ENCODE measurements at regions not wholly inside any gene's neighbourhood (a gene's known extent, or its start where the extent isn't known, plus 50 kb on each side); places are given as distances from the start of the nearest gene placed in this dataset.

GRCh38 chr18:24840051-24840450 lies 379.6 kb downstream of the HRH4 start:
- no peak for DNase-seq

GRCh38 chr18:24840640-24841039 lies 380.2 kb downstream of the HRH4 start:
- DNase-seq: no peak

GRCh38 chr18:24841536-24841935 lies 381.1 kb downstream of the HRH4 start:
- DNase-seq: no peak

- no peak for DNase-seq
Measured at GRCh38 chr18:24843123-24843522, 382.7 kb downstream of the HRH4 start.

GRCh38 chr18:24846138-24846537 lies 385.7 kb downstream of the HRH4 start:
- no peak for DNase-seq

GRCh38 chr18:24850532-24850931 lies 390.1 kb downstream of the HRH4 start:
- DNase-seq: no peak

GRCh38 chr18:24853076-24853475 lies 392.6 kb downstream of the HRH4 start:
- DNase-seq: no peak

GRCh38 chr18:24860978-24861680 lies 400.7 kb downstream of the HRH4 start:
- DNase-seq: no peak

- no peak for DNase-seq
Measured at GRCh38 chr18:24862201-24862816, 401.9 kb downstream of the HRH4 start.

- no peak for DNase-seq
Measured at GRCh38 chr18:24868311-24868710, 407.9 kb downstream of the HRH4 start.

- DNase-seq: no peak
Measured at GRCh38 chr18:24868760-24869237, 408.4 kb downstream of the HRH4 start.

GRCh38 chr18:24869285-24869684 lies 408.8 kb downstream of the HRH4 start:
- no peak for DNase-seq

GRCh38 chr18:24875286-24875685 lies 414.8 kb downstream of the HRH4 start:
- no peak for DNase-seq

GRCh38 chr18:24875777-24876176 lies 415.3 kb downstream of the HRH4 start:
- DNase-seq: no peak

GRCh38 chr18:24876266-24876665 lies 415.8 kb downstream of the HRH4 start:
- no peak for DNase-seq

- DNase-seq: no peak
Measured at GRCh38 chr18:24877066-24877465, 416.6 kb downstream of the HRH4 start.

GRCh38 chr18:24877546-24877945 lies 417.1 kb downstream of the HRH4 start:
- DNase-seq: no peak

- DNase-seq: no peak
Measured at GRCh38 chr18:24878289-24878688, 417.9 kb downstream of the HRH4 start.

GRCh38 chr18:24885276-24885675 lies 424.8 kb downstream of the HRH4 start:
- DNase-seq: no peak

GRCh38 chr18:24894880-24895279 lies 434.4 kb downstream of the HRH4 start:
- DNase-seq: no peak

- no peak for DNase-seq
Measured at GRCh38 chr18:24897461-24897860, 437.0 kb downstream of the HRH4 start.

GRCh38 chr18:24910221-24910620 lies 441.7 kb downstream of the ZNF521 start:
- DNase-seq: no peak

- DNase-seq: no peak
Measured at GRCh38 chr18:24913507-24914170, 438.3 kb downstream of the ZNF521 start.

- no peak for DNase-seq
Measured at GRCh38 chr18:24914171-24914525, 437.8 kb downstream of the ZNF521 start.
